SK-N-SH treated with all-trans-retinoic acid at 6 μM for 48 hours (cell line): ENCODE measurements at regions not wholly inside any gene's neighbourhood (a gene's known extent, or its start where the extent isn't known, plus 50 kb on each side); places are given as distances from the start of the nearest gene placed in this dataset.

Experiments
- CSDC2 ChIP-seq: fragments of 250-450 bp; sonication (Bioruptor Pico); IDR thresholded peaks from 2 replicates; pipeline ENCODE4 v1.5.0; 2020; ENCODE audit warnings: mild to moderate bottlenecking, moderate library complexity
- GLIS3 ChIP-seq: fragments of 250-450 bp; sonication (Bioruptor Pico); IDR thresholded peaks from 2 replicates; pipeline ENCODE4 v1.5.0; 2020; ENCODE audit warnings: mild to moderate bottlenecking, moderate library complexity
- ISL1 ChIP-seq: fragments of 250-450 bp; sonication (Bioruptor Pico); IDR thresholded peaks from 2 replicates; pipeline ENCODE4 v2.1.2; 2022; ENCODE audit warnings: mild to moderate bottlenecking, moderate library complexity
- RARB ChIP-seq: fragments of 250-450 bp; sonication (Bioruptor Pico); IDR thresholded peaks from 2 replicates; pipeline ENCODE4 v1.8.0; 2021; ENCODE audit warnings: mild to moderate bottlenecking, moderate library complexity
- SNAI2 ChIP-seq: fragments of 250-450 bp; sonication (Bioruptor Pico); IDR thresholded peaks from 2 replicates; pipeline ENCODE4 v1.5.0; 2020; ENCODE audit warnings: mild to moderate bottlenecking, moderate library complexity
- TCF4 ChIP-seq: fragments of 250-450 bp; sonication (Bioruptor Pico); IDR thresholded peaks from 2 replicates; pipeline ENCODE4 v1.8.0; 2021; ENCODE audit warnings: mild to moderate bottlenecking, moderate library complexity, borderline replicate concordance
- ZFP3 ChIP-seq: fragments of 250-450 bp; sonication (Bioruptor Pico); IDR thresholded peaks from 2 replicates; pipeline ENCODE4 v1.5.0; 2020; ENCODE audit warnings: mild to moderate bottlenecking, moderate library complexity
- ZFP30 ChIP-seq: fragments of 450-650 bp; formaldehyde crosslinking; IDR thresholded peaks from 2 replicates; pipeline ENCODE4 v1.5.0; 2022; ENCODE audit warnings: mild to moderate bottlenecking, moderate library complexity
- ZNF565 ChIP-seq: fragments of 450-650 bp; formaldehyde crosslinking; conservative IDR thresholded peaks from 2 replicates; pipeline ENCODE4 v1.5.0; 2020; ENCODE audit warnings: low read depth, mild to moderate bottlenecking, moderate library complexity
- ZNF70 ChIP-seq: fragments of 450-650 bp; formaldehyde crosslinking; IDR thresholded peaks from 2 replicates; pipeline ENCODE4 v1.5.0; 2020; ENCODE audit warnings: mild to moderate bottlenecking, moderate library complexity
- TF ChIP-seq, protein P1 (sequence below): fragments of 250-450 bp; sonication (Bioruptor Pico); IDR thresholded peaks from 2 replicates; pipeline ENCODE4 v1.8.0; 2020; ENCODE audit warnings: mild to moderate bottlenecking, moderate library complexity, borderline replicate concordance
- TF ChIP-seq, protein P2 (sequence below): fragments of 250-450 bp; sonication (Bioruptor Pico); IDR thresholded peaks from 2 replicates; pipeline ENCODE4 v1.5.0; 2020; ENCODE audit warnings: mild to moderate bottlenecking, moderate library complexity
- TF ChIP-seq, protein P3 (sequence below): fragments of 250-450 bp; sonication (Bioruptor Pico); IDR thresholded peaks from 2 replicates; pipeline ENCODE4 v1.5.1; 2020; ENCODE audit warnings: low read depth, mild to moderate bottlenecking, moderate library complexity

DNA sequence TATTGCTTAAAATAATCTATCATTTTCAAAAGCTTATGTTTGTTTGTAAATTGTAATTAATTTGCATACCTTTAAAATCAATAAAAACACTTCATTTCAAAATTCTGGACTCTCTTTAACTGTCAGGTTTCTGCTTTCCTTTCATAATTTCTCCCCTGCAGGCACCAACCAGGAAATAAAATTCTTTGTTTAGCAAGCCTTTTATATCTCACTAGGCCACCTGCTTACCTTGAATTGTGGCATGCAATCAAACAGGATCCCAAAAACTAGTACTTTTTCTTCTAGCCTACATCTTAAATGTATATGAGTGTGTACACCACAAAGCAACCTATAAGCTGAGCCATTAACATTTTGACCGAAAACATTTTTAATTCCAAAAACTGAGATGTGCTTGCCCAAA, 233.1 kb downstream of the NR4A2 start:
- TF ChIP-seq ZNF70 (no peak), ISL1 (CRISPR knock-in tag) (no peak), RARB (no peak), ZFP3 (CRISPR knock-in tag) (no peak), CSDC2 (CRISPR knock-in tag) (no peak), SNAI2 (CRISPR knock-in tag) (no peak), ZFP30 (CRISPR knock-in tag) (no peak), ZNF565 (CRISPR knock-in tag) (no peak), GLIS3 (CRISPR knock-in tag) (no peak), TCF4 (CRISPR knock-in tag) (no peak)
- TF ChIP-seq, protein P1, sequence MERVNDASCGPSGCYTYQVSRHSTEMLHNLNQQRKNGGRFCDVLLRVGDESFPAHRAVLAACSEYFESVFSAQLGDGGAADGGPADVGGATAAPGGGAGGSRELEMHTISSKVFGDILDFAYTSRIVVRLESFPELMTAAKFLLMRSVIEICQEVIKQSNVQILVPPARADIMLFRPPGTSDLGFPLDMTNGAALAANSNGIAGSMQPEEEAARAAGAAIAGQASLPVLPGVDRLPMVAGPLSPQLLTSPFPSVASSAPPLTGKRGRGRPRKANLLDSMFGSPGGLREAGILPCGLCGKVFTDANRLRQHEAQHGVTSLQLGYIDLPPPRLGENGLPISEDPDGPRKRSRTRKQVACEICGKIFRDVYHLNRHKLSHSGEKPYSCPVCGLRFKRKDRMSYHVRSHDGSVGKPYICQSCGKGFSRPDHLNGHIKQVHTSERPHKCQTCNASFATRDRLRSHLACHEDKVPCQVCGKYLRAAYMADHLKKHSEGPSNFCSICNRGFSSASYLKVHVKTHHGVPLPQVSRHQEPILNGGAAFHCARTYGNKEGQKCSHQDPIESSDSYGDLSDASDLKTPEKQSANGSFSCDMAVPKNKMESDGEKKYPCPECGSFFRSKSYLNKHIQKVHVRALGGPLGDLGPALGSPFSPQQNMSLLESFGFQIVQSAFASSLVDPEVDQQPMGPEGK (CRISPR knock-in tag), result no peak
- TF ChIP-seq, protein P2, sequence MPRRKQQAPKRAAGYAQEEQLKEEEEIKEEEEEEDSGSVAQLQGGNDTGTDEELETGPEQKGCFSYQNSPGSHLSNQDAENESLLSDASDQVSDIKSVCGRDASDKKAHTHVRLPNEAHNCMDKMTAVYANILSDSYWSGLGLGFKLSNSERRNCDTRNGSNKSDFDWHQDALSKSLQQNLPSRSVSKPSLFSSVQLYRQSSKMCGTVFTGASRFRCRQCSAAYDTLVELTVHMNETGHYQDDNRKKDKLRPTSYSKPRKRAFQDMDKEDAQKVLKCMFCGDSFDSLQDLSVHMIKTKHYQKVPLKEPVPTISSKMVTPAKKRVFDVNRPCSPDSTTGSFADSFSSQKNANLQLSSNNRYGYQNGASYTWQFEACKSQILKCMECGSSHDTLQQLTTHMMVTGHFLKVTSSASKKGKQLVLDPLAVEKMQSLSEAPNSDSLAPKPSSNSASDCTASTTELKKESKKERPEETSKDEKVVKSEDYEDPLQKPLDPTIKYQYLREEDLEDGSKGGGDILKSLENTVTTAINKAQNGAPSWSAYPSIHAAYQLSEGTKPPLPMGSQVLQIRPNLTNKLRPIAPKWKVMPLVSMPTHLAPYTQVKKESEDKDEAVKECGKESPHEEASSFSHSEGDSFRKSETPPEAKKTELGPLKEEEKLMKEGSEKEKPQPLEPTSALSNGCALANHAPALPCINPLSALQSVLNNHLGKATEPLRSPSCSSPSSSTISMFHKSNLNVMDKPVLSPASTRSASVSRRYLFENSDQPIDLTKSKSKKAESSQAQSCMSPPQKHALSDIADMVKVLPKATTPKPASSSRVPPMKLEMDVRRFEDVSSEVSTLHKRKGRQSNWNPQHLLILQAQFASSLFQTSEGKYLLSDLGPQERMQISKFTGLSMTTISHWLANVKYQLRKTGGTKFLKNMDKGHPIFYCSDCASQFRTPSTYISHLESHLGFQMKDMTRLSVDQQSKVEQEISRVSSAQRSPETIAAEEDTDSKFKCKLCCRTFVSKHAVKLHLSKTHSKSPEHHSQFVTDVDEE (CRISPR knock-in tag), result no peak
- TF ChIP-seq, protein P3, sequence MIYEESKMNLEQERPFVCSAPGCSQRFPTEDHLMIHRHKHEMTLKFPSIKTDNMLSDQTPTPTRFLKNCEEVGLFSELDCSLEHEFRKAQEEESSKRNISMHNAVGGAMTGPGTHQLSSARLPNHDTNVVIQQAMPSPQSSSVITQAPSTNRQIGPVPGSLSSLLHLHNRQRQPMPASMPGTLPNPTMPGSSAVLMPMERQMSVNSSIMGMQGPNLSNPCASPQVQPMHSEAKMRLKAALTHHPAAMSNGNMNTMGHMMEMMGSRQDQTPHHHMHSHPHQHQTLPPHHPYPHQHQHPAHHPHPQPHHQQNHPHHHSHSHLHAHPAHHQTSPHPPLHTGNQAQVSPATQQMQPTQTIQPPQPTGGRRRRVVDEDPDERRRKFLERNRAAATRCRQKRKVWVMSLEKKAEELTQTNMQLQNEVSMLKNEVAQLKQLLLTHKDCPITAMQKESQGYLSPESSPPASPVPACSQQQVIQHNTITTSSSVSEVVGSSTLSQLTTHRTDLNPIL (CRISPR knock-in tag), result no peak
